ENCODE measurements at regions not wholly inside any gene's neighbourhood (a gene's known extent, or its start where the extent isn't known, plus 50 kb on each side); places are given as distances from the start of the nearest gene placed in this dataset.
"Not testable (repeated sequence)": the region's sequence is repeated elsewhere in the genome, so short reads cannot be mapped to it uniquely, and the experiment has no call there.

DNA sequence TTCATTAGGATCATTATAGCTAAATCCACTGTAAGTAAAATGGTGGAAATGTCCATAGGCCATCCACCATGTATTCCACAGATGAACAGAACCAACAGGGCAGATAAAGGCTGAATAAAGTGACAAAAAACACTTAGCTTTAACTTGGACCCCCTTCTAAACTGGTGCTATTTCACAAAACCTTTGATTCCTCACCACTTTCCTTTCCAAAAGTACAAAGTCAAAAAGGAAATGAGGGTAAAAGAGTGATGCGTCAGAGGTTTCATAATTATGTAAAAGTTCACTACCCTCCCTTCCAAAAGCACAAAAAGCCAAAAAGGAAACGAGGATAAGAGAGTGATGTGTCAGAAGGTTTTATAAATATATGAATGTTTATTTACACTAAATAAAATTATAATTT is 172.2 kb downstream of the TBX15 start:
- DNase-seq (ENCODE audit: low read depth): no peak
- H3K4me3 ChIP-seq (ENCODE audit: control insufficient read depth, low read depth, low read length): no peak overlapping the region
- TF ChIP-seq, protein P1, sequence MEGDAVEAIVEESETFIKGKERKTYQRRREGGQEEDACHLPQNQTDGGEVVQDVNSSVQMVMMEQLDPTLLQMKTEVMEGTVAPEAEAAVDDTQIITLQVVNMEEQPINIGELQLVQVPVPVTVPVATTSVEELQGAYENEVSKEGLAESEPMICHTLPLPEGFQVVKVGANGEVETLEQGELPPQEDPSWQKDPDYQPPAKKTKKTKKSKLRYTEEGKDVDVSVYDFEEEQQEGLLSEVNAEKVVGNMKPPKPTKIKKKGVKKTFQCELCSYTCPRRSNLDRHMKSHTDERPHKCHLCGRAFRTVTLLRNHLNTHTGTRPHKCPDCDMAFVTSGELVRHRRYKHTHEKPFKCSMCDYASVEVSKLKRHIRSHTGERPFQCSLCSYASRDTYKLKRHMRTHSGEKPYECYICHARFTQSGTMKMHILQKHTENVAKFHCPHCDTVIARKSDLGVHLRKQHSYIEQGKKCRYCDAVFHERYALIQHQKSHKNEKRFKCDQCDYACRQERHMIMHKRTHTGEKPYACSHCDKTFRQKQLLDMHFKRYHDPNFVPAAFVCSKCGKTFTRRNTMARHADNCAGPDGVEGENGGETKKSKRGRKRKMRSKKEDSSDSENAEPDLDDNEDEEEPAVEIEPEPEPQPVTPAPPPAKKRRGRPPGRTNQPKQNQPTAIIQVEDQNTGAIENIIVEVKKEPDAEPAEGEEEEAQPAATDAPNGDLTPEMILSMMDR (IDR thresholded peaks at IDR 0.05; ENCODE audit: control insufficient read depth, insufficient read depth, low read depth, low read length, missing control alignments): no peak

GRCh38 chr1:118812555-118812954 is 175.6 kb downstream of the TBX15 start:
- TF ChIP-seq, protein P1 (IDR thresholded peaks at IDR 0.05; ENCODE audit: control insufficient read depth, insufficient read depth, low read depth, low read length, missing control alignments): no peak

GRCh38 chr1:118811156-118811555 is 177.0 kb downstream of the TBX15 start:
- H3K4me3 ChIP-seq (ENCODE audit: control insufficient read depth, low read depth, low read length): no peak overlapping the region
- no peak for DNase-seq (ENCODE audit: low read depth)
- TF ChIP-seq, protein P1 (IDR thresholded peaks at IDR 0.05; ENCODE audit: control insufficient read depth, insufficient read depth, low read depth, low read length, missing control alignments): no peak

More at GRCh38 chr1:118812555-118812954, 175.6 kb downstream of the TBX15 start:
- no peak for DNase-seq (ENCODE audit: low read depth)
- no peak overlapping the region for H3K4me3 ChIP-seq (ENCODE audit: control insufficient read depth, low read depth, low read length)

DNA sequence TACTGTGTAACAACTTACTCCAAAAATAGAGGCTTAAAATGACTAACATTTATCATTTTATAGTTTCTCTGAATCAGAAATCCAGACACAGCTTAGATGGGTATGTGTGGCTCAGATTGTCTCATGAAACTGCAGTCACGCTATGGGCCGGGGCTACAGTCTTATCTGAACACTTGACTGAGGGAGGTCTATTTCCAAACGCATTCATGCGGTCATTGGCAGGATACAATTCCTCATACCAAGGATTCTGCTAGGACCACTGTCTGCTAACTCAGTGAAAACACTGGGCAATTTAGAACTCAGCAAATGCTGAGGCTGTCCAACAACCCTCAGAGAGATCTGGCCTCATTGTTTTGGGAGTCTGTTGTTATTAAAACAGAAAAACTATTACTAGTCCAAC is 178.6 kb downstream of the TBX15 start:
- DNase-seq (ENCODE audit: low read depth): no peak
- TF ChIP-seq, protein P1 (IDR thresholded peaks at IDR 0.05; ENCODE audit: control insufficient read depth, insufficient read depth, low read depth, low read length, missing control alignments): no peak
- no peak overlapping the region for H3K4me3 ChIP-seq (ENCODE audit: control insufficient read depth, low read depth, low read length)

DNA sequence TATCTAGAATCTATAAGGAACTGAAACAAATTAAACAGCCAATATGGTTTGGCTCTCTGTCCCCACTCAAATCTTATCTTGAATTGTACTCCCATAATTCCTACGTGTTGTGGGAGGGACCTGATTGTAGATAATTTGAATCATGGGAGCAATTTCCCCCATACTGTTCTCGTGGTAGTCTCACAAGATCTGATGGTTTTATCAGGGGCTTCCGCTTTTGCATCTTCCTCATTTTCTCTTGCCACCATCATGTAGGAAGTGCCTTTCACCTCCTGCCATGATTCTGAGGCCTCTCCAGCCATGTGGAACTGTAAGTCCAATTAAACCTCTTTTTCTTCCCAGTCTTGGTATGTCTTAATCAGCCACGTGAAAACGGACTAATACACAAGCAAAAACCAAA is 185.0 kb downstream of the TBX15 start:
- not testable (repeated sequence) for DNase-seq (ENCODE audit: low read depth); H3K4me3 ChIP-seq (ENCODE audit: control insufficient read depth, low read depth, low read length)

DNA sequence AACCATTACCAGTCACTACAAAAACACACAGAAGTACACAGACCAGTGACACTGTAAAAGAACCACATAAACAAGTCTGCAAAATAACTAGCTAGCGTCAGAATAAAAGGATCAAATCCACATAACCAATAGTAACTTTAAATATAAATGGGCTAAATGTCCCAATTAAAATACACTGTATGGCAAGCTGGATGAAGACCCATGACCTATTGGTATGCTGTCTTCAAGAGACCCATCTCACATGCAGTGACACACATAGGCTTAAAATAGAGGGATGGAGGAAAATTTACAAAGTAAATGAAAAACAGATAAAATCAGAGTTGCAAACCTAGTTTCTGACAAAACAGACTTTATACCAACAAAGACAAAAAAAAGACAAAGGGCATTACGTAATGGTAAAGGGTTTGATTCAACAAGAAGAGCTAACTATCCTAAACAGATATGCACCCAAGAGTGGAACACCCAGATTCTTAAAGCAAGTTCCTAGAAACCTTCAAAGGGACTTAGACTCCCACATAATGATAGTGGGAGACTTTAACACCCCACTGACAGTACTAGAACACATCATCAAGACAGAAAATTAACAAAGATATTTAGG is 196.9 kb downstream of the TBX15 start:
- no peak overlapping the region for H3K4me3 ChIP-seq (ENCODE audit: control insufficient read depth, low read depth, low read length)
- no peak for DNase-seq (ENCODE audit: low read depth)
- TF ChIP-seq, protein P1 (IDR thresholded peaks at IDR 0.05; ENCODE audit: control insufficient read depth, insufficient read depth, low read depth, low read length, missing control alignments): no peak

DNA sequence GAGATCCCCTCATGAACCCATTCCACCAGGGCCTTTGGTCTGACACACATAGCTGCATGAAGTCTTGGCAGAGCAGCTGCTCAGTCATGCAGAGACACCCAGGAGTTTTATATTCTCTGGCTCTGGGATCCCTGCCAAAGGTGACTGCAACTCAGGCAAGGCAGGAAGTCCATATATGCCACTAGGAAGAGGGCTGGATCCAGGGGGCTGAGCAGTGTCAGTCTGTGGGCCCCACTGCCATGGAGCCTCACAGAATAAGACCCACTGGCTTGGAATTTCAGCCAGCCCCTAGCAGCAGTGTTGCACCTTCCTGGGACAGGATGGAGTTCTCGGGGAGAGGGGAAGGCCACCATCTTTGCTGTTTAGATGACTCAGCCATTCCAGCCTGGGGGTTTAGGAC is 199.7 kb downstream of the TBX15 start:
- H3K4me3 ChIP-seq (ENCODE audit: control insufficient read depth, low read depth, low read length): no peak overlapping the region
- TF ChIP-seq, protein P1 (IDR thresholded peaks at IDR 0.05; ENCODE audit: control insufficient read depth, insufficient read depth, low read depth, low read length, missing control alignments): no peak
- DNase-seq (ENCODE audit: low read depth): peak; percentile 4
